Hepatocyte (in vitro differentiated cells): ENCODE measurements at regions not wholly inside any gene's neighbourhood (a gene's known extent, or its start where the extent isn't known, plus 50 kb on each side); places are given as distances from the start of the nearest gene placed in this dataset.
A peak's percentile ranks its signal among the peaks of the same experiment; 100 is the strongest.

Experiments used
- DNase-seq: peaks from one replicate; pipeline ENCODE4 v3.0.0-alpha.2; 2016; ENCODE audit warnings: low spot score
- H2AFZ ChIP-seq: fragments of 200-600 bp; sonication (generic); 2 replicates; pipeline ENCODE4 v1.6.0; 2016; ENCODE audit warnings: antibody characterized with exemption, mild to moderate bottlenecking
- H3K27ac ChIP-seq: fragments of 200-600 bp; sonication (generic); 2 replicates; pipeline ENCODE4 v1.5.1; 2016; ENCODE audit warnings: mild to moderate bottlenecking
- H3K27me3 ChIP-seq: fragments of 200-600 bp; sonication (generic); 2 replicates; pipeline ENCODE4 v1.6.1; 2016
- H3K36me3 ChIP-seq: fragments of 200-600 bp; sonication (generic); replicated peaks from 2 replicates; pipeline ENCODE4 v1.5.1; 2016; ENCODE audit warnings: low read depth; ENCODE audit not compliant: insufficient read depth
- H3K4me1 ChIP-seq: fragments of 200-600 bp; sonication (generic); 2 replicates; pipeline ENCODE4 v1.5.1; 2016; ENCODE audit warnings: mild to moderate bottlenecking, moderate library complexity; ENCODE audit not compliant: insufficient read depth
- H3K4me2 ChIP-seq: fragments of 200-600 bp; sonication (generic); 2 replicates; pipeline ENCODE4 v1.6.0; 2016
- H3K4me3 ChIP-seq: fragments of 200-600 bp; sonication (generic); 2 replicates; pipeline ENCODE4 v1.5.1; 2016; ENCODE audit warnings: mild to moderate bottlenecking
- H3K79me2 ChIP-seq: fragments of 200-600 bp; sonication (generic); 2 replicates; pipeline ENCODE4 v1.6.0; 2017; ENCODE audit warnings: mild to moderate bottlenecking
- H3K9me2 ChIP-seq: fragments of 200-600 bp; sonication (generic); replicated peaks from 2 replicates; pipeline ENCODE4 v1.6.0; 2017; ENCODE audit warnings: mild to moderate bottlenecking; ENCODE audit not compliant: insufficient read depth
- H3K9me3 ChIP-seq: fragments of 200-600 bp; sonication (generic); 2 replicates; pipeline ENCODE4 v1.5.1; 2016; ENCODE audit warnings: low read depth, mild to moderate bottlenecking
- H4K20me1 ChIP-seq: fragments of 200-600 bp; sonication (generic); 2 replicates; pipeline ENCODE4 v1.6.0; 2016; ENCODE audit warnings: mild to moderate bottlenecking; ENCODE audit not compliant: insufficient read depth, poor library complexity, severe bottlenecking
- CTCF ChIP-seq: fragments of 200-600 bp; sonication (generic); IDR thresholded peaks from 2 replicates; pipeline ENCODE4 v1.5.1; 2016; ENCODE audit warnings: antibody characterized with exemption, mild to moderate bottlenecking; ENCODE audit not compliant: poor library complexity
- EZH2 ChIP-seq: fragments of 200-600 bp; sonication (generic); IDR thresholded peaks from 2 replicates; pipeline ENCODE4 v1.6.1; 2016; ENCODE audit warnings: antibody characterized with exemption, mild to moderate bottlenecking, borderline replicate concordance
- EZH2phosphoT487 ChIP-seq: fragments of 200-600 bp; sonication (generic); IDR thresholded peaks from one replicate; pipeline ENCODE4 v1.6.1; 2018; ENCODE audit warnings: antibody characterized with exemption, mild to moderate bottlenecking, low read depth, moderate library complexity; ENCODE audit not compliant: unreplicated experiment, severe bottlenecking
- WGBS: methylation state at CpG from one replicate; pipeline ENCODE4 v1.1.6; 2016; ENCODE audit warnings: low lambda C conversion rate; ENCODE audit errors: missing lambda C conversion rate; 5-methylcytosine and 5-hydroxymethylcytosine counted together

- WGBS, result 0% methylated on average over 1 of the region's 1 CpG
- H3K4me1 ChIP-seq, result no peaks in the 10 kb centered on the region
- no peaks in the 10 kb centered on the region for H3K79me2 ChIP-seq
- H3K4me3 ChIP-seq, result no peak overlapping the region
- no peak for DNase-seq
- no peaks in the 10 kb centered on the region for H3K27me3 ChIP-seq
- H2AFZ ChIP-seq, result no peak overlapping the region
- H3K4me2 ChIP-seq, result no peak overlapping the region
- no peaks in the 10 kb centered on the region for H4K20me1 ChIP-seq
- TF ChIP-seq CTCF (no peak), EZH2phosphoT487 (no peak), EZH2 (no peak)
- no peak overlapping the region for H3K27ac ChIP-seq
- H3K9me2 ChIP-seq, result no peaks in the 10 kb centered on the region
- no peaks in the 10 kb centered on the region for H3K36me3 ChIP-seq
- no peaks in the 10 kb centered on the region for H3K9me3 ChIP-seq
These were observed 274.9 kb upstream of the LRRTM4 start for GRCh38 chr2:77797088-77797487.

DNA sequence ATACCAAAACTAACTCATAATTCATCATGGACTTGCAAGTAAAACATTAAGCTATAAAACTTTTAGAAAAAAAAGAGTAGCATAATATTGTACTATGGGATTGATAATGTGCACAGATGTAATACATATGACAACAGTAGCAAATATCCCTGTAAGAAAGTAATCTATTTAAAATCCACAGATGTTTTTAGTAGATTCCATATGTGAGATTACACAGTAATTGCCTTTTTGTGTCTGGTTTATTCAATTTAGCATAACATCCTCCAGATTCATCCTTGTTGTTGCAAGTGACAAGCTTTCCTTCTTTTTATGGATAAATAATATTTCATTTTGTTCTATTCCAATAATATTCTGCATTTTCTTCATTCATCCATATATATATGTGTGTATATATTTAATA lies 278.2 kb upstream of the LRRTM4 start:
- Histone ChIP-seq H2AFZ (no peak overlapping the region), H3K27me3 (no peaks in the 10 kb centered on the region), H3K27ac (no peak overlapping the region), H3K79me2 (no peaks in the 10 kb centered on the region), H3K4me3 (no peak overlapping the region), H3K9me3 (no peaks in the 10 kb centered on the region), H3K36me3 (no peaks in the 10 kb centered on the region), H3K9me2 (no peaks in the 10 kb centered on the region), H3K4me1 (no peaks in the 10 kb centered on the region), H4K20me1 (no peaks in the 10 kb centered on the region), H3K4me2 (no peak overlapping the region)
- no peak for DNase-seq
- TF ChIP-seq EZH2phosphoT487, result no peak

- 27% methylated on average over 7 of the region's 7 CpGs for WGBS
- Histone ChIP-seq H3K4me2 (peak overlapping the region; percentile 42), H3K9me2 (no peaks in the 10 kb centered on the region), H3K27ac (peak overlapping the region; percentile 77), H4K20me1 (no peaks in the 10 kb centered on the region), H3K4me3 (no peak overlapping the region), H2AFZ (no peak overlapping the region), H3K36me3 (no peaks in the 10 kb centered on the region), H3K79me2 (no peaks in the 10 kb centered on the region), H3K27me3 (no peaks in the 10 kb centered on the region), H3K4me1 (peaks cover 8% of the 10 kb centered on the region), H3K9me3 (no peaks in the 10 kb centered on the region)
- DNase-seq, result peak; percentile 72
- TF ChIP-seq CTCF (no peak), EZH2phosphoT487 (no peak), EZH2 (no peak)
These were observed 285.5 kb upstream of the LRRTM4 start for GRCh38 chr2:77807531-77808215.

GRCh38 chr2:77808599-77808998 lies 286.4 kb upstream of the LRRTM4 start:
- Histone ChIP-seq H3K27me3 (no peaks in the 10 kb centered on the region), H3K4me3 (no peak overlapping the region), H3K27ac (no peak overlapping the region), H2AFZ (no peak overlapping the region), H3K36me3 (no peaks in the 10 kb centered on the region), H4K20me1 (no peaks in the 10 kb centered on the region), H3K9me3 (no peaks in the 10 kb centered on the region), H3K9me2 (no peaks in the 10 kb centered on the region), H3K4me1 (peaks cover 8% of the 10 kb centered on the region), H3K79me2 (no peaks in the 10 kb centered on the region), H3K4me2 (no peak overlapping the region)
- 96% methylated on average over 6 of the region's 6 CpGs for WGBS
- DNase-seq, result no peak
- no peak for TF ChIP-seq EZH2
- no peak for TF ChIP-seq EZH2phosphoT487
